T-helper 1 cell (primary cell): ENCODE measurements at regions not wholly inside any gene's neighbourhood (a gene's known extent, or its start where the extent isn't known, plus 50 kb on each side); places are given as distances from the start of the nearest gene placed in this dataset.
"Not testable (repeated sequence)": the region's sequence is repeated elsewhere in the genome, so short reads cannot be mapped to it uniquely, and the experiment has no call there.

Experiments
- DNase-seq, 5 donors: peaks; one replicate each; pipeline ENCODE4 v3.0.0-alpha.2; 2012 to 2020

DNA sequence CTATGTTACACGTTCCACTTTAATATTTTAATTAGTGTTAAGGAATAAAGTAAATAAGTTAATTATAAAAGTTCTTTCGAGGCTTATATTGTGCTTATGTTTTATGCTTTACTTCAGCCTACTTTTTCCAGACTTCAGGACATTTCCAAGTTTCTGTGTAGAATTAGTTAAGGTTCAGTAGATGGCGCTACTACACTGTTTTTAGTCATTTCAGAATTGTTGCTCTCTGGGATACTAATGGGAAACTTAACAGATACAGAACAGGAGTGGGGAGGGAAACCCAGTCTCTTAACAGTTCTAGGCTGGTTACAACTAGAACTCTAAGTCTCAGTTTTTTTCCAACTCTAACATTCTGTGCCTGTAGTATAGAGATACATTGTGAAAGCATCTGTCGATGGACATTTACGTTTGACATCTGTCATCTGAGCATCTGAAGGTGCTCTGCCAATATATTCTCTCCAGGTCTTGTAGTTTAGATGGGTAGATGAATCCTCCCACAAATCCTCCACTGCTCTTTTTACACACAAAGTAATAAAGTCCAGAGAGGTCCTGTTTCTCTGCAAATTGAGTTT, 56.8 kb upstream of the FAM171A1 start:
- DNase-seq: no peak

DNA sequence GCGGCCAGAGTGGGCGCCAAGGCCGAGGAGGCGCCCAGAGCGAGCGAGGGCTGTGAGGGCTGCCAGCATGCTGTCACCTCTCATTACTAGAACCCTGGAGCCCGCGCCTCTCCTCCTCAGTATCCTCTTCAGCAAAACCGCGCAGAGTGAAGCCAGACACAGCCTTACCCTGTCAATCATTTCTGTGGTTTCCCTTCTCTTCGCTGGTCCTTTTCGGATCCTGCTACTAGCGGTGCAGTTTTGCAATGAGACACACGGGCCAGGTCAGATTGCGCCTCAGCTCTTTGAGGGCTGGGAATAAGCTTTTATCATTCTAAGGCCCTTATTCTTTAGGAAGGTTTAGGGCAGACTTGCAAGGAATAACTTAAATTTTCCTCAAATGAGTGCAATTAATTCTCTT, 55.5 kb upstream of the FAM171A1 start:
- peak in 1 of 5 donors; percentile 3 for DNase-seq

DNA sequence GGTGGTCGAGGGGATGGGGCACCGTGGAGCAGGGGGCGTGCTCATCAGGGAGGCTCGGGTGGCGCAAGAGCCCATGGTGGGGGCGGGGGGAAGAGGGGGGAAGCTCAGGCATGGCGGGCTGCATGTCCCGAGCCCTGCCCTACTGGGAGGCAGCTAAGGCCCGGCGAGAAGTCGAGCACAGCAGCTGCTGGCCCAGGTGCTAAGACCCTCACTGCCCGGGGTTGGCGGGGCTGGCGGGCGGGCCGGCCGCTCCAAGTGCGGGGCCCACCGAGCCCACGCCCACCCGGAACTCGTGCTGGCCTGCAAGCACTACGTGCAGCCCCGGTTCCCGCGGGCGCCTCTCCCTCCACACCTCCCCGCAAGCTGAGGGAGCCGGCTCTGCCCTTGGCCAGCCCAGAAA, 55.0 kb upstream of the FAM171A1 start:
- no peak for DNase-seq

DNA sequence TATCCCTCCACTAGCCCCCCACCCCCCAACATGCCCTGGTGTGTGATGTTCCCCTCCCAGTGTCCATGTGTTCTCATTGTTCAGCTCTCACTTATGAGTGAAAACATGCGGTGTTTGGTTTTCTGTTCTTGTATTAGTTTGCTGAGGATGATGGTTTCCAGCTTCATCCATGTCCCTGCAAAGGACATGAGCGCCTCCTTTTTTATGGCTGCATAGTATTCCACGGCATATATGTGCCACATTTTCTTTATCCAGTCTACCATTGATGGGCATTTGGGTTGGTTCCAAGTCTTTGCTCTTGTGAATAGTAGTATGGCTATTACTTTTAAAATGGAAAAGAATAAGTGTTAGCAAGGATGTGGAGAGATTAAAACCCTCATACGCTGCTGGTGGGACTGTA, 50.8 kb upstream of the FAM171A1 start:
- not testable (repeated sequence) for DNase-seq
